HepG2 (cell line): ENCODE measurements at regions not wholly inside any gene's neighbourhood (a gene's known extent, or its start where the extent isn't known, plus 50 kb on each side); places are given as distances from the start of the nearest gene placed in this dataset.

Source experiments
- ATAC-seq: fragments of 200-7000 bp; cut with Tn5 transposase; 3 replicates; pipeline ENCODE4 v1.9.1; 2020; ENCODE audit warnings: mild to moderate bottlenecking, moderate library complexity
- BruUV-seq: library from RNA; stranded (reverse); fragments of 400-500 nt; replicated peaks from 2 replicates; lab custom pipeline; 2021; lab: Mats Ljungman, UMichigan
- CTCF ChIA-PET: fragments of 300-600 bp; formaldehyde crosslinking; extraction: SDS; loops from one replicate; lab custom pipeline; 2021; ENCODE audit warnings: low total read pairs, inconsistent platforms, low intra/inter-chr PET ratio; lab: Yijun Ruan, JAX
- POLR2A ChIA-PET: fragments of 350-600 bp; sonication (Branson Sonifier 250); formaldehyde crosslinking; loops from one replicate; lab custom pipeline; 2020; ENCODE audit warnings: antibody characterized with exemption, inconsistent platforms; lab: Yijun Ruan, JAX
- DNase-seq: peaks from one replicate; pipeline ENCODE4 v3.0.0-alpha.2; 2015; ENCODE audit warnings: low spot score
- FAIRE-seq: peaks from 3 replicates; lab custom pipeline; 2011; peaks lifted over from hg19 to GRCh38; lab: Jason Lieb, UNC
- H2AFZ ChIP-seq: one replicate; pipeline ENCODE4 v1.6.1; 2011; ENCODE audit warnings: low read length, inconsistent platforms
- H3K27ac ChIP-seq: fragments of 300-600 bp; 3 replicates; pipeline ENCODE4 v1.8.0; 2011; ENCODE audit warnings: mixed run types, mild to moderate bottlenecking, mixed read lengths, low read length, inconsistent platforms; ENCODE audit not compliant: insufficient read depth; ENCODE audit errors: extremely low read length
- H3K27me3 ChIP-seq, 2 experiments: fragments of 200-600 bp in 1 of 2; 2 replicates in 1 of 2; 3 replicates in 1 of 2; pipeline versions ENCODE4 v1.6.0 to v1.8.0; 2011; ENCODE audit warnings: low read length in 2 of 2, mild to moderate bottlenecking in 2 of 2, moderate library complexity in 2 of 2, inconsistent platforms in 1 of 2; ENCODE audit not compliant: insufficient read depth in 2 of 2, control insufficient read depth in 1 of 2
- H3K36me3 ChIP-seq, 2 experiments: fragments of 200-600 bp in 1 of 2; replicated peaks in 1 of 2; 2 replicates in 1 of 2; 3 replicates in 1 of 2; pipeline versions ENCODE4 v1.5.1 to v1.8.0; 2011; ENCODE audit warnings: low read length in 2 of 2, inconsistent platforms in 1 of 2; ENCODE audit not compliant: insufficient read depth in 2 of 2, control insufficient read depth in 1 of 2
- H3K4me1 ChIP-seq: 2 replicates; pipeline ENCODE4 v1.5.1; 2012; ENCODE audit warnings: low read length, inconsistent platforms; ENCODE audit not compliant: insufficient read depth
- H3K4me2 ChIP-seq: 2 replicates; pipeline ENCODE4 v1.6.0; 2011; ENCODE audit warnings: low read depth, low read length, inconsistent platforms
- H3K4me3 ChIP-seq, 3 experiments: fragments of 200-600 bp in 1 of 3; sonication (generic), shearing (Covaris generic) in 1 of 3; replicated peaks in 1 of 3; 2 replicates each; pipeline ENCODE4 v1.5.1; 2011 to 2016; ENCODE audit warnings: low read length in 3 of 3, inconsistent platforms in 2 of 3, low read depth in 2 of 3, mild to moderate bottlenecking in 2 of 3, control low read depth in 1 of 3, mixed read lengths in 1 of 3; ENCODE audit not compliant: insufficient read depth in 1 of 3
- H3K79me2 ChIP-seq: one replicate; pipeline ENCODE4 v1.6.1; 2011; ENCODE audit warnings: low read length, inconsistent platforms; ENCODE audit not compliant: insufficient read depth
- H3K9ac ChIP-seq: 2 replicates; pipeline ENCODE4 v1.6.0; 2011; ENCODE audit warnings: mild to moderate bottlenecking, low read depth, low read length, inconsistent platforms; ENCODE audit not compliant: insufficient read depth
- H3K9me3 ChIP-seq: 2 replicates; pipeline ENCODE4 v1.5.1; 2012; ENCODE audit warnings: mild to moderate bottlenecking, low read length
- H4K20me1 ChIP-seq: 2 replicates; pipeline ENCODE4 v1.6.0; 2011; ENCODE audit warnings: inconsistent platforms, mild to moderate bottlenecking, low read length, moderate library complexity; ENCODE audit not compliant: insufficient read depth
- CREM ChIP-seq, 2 experiments: sonication (generic) in 1 of 2; formaldehyde crosslinking in 1 of 2; IDR thresholded peaks; 2 replicates each; pipeline versions ENCODE4 v1.4.0 to v1.6.1; 2016 to 2020; ENCODE audit warnings: antibody characterized with exemption in 1 of 2, mild to moderate bottlenecking in 1 of 2, missing genetic modification reagents in 1 of 2
- FOSL2 ChIP-seq: sonication (generic); formaldehyde crosslinking; IDR thresholded peaks from 2 replicates; pipeline ENCODE4 v1.4.0; 2020; ENCODE audit warnings: missing genetic modification reagents
- KDM4B ChIP-seq: sonication (generic); formaldehyde crosslinking; IDR thresholded peaks from 2 replicates; pipeline ENCODE4 v1.4.0; 2020; ENCODE audit warnings: missing genetic modification reagents
- MIER2 ChIP-seq: IDR thresholded peaks from 2 replicates; pipeline ENCODE4 v1.6.1; 2016; ENCODE audit warnings: missing biosample characterization, missing genetic modification reagents
- NR1H2 ChIP-seq: sonication (generic); formaldehyde crosslinking; IDR thresholded peaks from 2 replicates; pipeline ENCODE4 v1.8.1; 2022; ENCODE audit warnings: low read depth, missing genetic modification reagents, borderline replicate concordance
- TCF7L2 ChIP-seq: IDR thresholded peaks from 2 replicates; pipeline ENCODE4 v1.6.1; 2011; ENCODE audit warnings: mild to moderate bottlenecking, low read depth, low read length, moderate library complexity
- ZBTB14 ChIP-seq: sonication (generic); formaldehyde crosslinking; IDR thresholded peaks from 2 replicates; pipeline ENCODE4 v1.4.0; 2020; ENCODE audit warnings: missing genetic modification reagents
- ZHX2 ChIP-seq, 2 experiments: sonication (generic) in 1 of 2; formaldehyde crosslinking in 1 of 2; IDR thresholded peaks; 2 replicates each; pipeline versions ENCODE4 v1.6.1 to v1.9.0; 2014 to 2022; ENCODE audit warnings: antibody characterized with exemption in 1 of 2, borderline replicate concordance in 1 of 2, inconsistent platforms in 1 of 2, low read depth in 1 of 2, missing genetic modification reagents in 1 of 2
- ZNF563 ChIP-seq: sonication (generic); formaldehyde crosslinking; IDR thresholded peaks from 2 replicates; pipeline ENCODE4 v1.8.0; 2022; ENCODE audit warnings: mild to moderate bottlenecking, moderate library complexity, missing genetic modification reagents
- WGBS: methylation state at CpG from one replicate; pipeline ENCODE4 v1.1.6; 2017; ENCODE audit warnings: low lambda C conversion rate; 5-methylcytosine and 5-hydroxymethylcytosine counted together
- in situ Hi-C: cut with HindIII; loops from 2 replicates; pipeline ENCODE4 v1.10.0; 2017; ENCODE audit warnings: low pct_unique_long_range_greater_than_20kb; ENCODE audit not compliant: extremely low pct_ligation_motif_present
- intact Hi-C: fragments of 100-400 bp; cut with micrococcal nuclease; formaldehyde crosslinking; loops from one replicate; pipeline ENCODE4 v1.10.0; 2022; ENCODE audit not compliant: unreplicated experiment
- TF ChIP-seq, protein P1 (sequence below): sonication (generic); formaldehyde crosslinking; IDR thresholded peaks from 2 replicates; pipeline ENCODE4 v1.5.0; 2020; ENCODE audit warnings: mild to moderate bottlenecking, low read depth, missing genetic modification reagents, borderline replicate concordance
- TF ChIP-seq, protein P2 (sequence below): sonication (generic); formaldehyde crosslinking; IDR thresholded peaks from 2 replicates; pipeline ENCODE4 v1.4.0; 2020; ENCODE audit warnings: mild to moderate bottlenecking, missing genetic modification reagents

- Histone ChIP-seq H3K4me1 (no peaks in the 10 kb centered on the region), H3K9me3 (no peaks in the 10 kb centered on the region; the same call in 1 of the 2 replicates), H3K27ac (no peak overlapping the region), H3K36me3 (no peaks in the 10 kb centered on the region), H3K27me3 (no peaks in the 10 kb centered on the region), H3K9ac (no peak overlapping the region), H2AFZ (no peak overlapping the region), H3K4me3 (no peak overlapping the region), H3K4me2 (no peak overlapping the region), H4K20me1 (no peaks in the 10 kb centered on the region), H3K79me2 (no peaks in the 10 kb centered on the region)
- ChIA-PET POLR2A (no interaction called here), CTCF (no interaction called here)
- FAIRE-seq, result no peak
- TF ChIP-seq ZBTB14 (no peak), ZNF563 (no peak), FOSL2 (no peak), MIER2 (CRISPR knock-in tag) (no peak), KDM4B (no peak)
- TF ChIP-seq, protein P1, sequence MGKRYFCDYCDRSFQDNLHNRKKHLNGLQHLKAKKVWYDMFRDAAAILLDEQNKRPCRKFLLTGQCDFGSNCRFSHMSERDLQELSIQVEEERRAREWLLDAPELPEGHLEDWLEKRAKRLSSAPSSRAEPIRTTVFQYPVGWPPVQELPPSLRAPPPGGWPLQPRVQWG (CRISPR knock-in tag), result no peak
- TF ChIP-seq, protein P2, sequence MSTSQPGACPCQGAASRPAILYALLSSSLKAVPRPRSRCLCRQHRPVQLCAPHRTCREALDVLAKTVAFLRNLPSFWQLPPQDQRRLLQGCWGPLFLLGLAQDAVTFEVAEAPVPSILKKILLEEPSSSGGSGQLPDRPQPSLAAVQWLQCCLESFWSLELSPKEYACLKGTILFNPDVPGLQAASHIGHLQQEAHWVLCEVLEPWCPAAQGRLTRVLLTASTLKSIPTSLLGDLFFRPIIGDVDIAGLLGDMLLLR, result no peak
- 0% methylated on average over 1 of the region's 2 CpGs for WGBS
- in situ Hi-C loops (no loop called here), intact Hi-C loops (no loop called here)
- no peak for ATAC-seq
- no TSS peak for BruUV-seq
- no peak for DNase-seq
Measured at GRCh38 chr1:34277150-34277549, 100.4 kb downstream of the C1orf94 start.

GRCh38 chr1:34278211-34278610 is 101.5 kb downstream of the C1orf94 start:
- Histone ChIP-seq H3K4me2 (no peak overlapping the region), H3K4me1 (no peaks in the 10 kb centered on the region), H3K27me3 (no peaks in the 10 kb centered on the region), H3K4me3 (no peak overlapping the region), H2AFZ (no peak overlapping the region), H3K79me2 (no peaks in the 10 kb centered on the region), H4K20me1 (no peaks in the 10 kb centered on the region), H3K27ac (no peak overlapping the region), H3K9me3 (no peaks in the 10 kb centered on the region; the same call in 1 of the 2 replicates), H3K9ac (no peak overlapping the region), H3K36me3 (no peaks in the 10 kb centered on the region)
- intact Hi-C loops (no loop called here), in situ Hi-C loops (no loop called here)
- no TSS peak for BruUV-seq
- ATAC-seq (no peak), FAIRE-seq (no peak), DNase-seq (no peak)
- 29% methylated on average over 4 of the region's 4 CpGs for WGBS
- CTCF ChIA-PET, result no interaction called here
- POLR2A ChIA-PET, result no interaction called here
- no peak for TF ChIP-seq ZHX2 (IDR thresholded peaks at IDR 0.05; ENCODE audit: low read depth)
- no peak for TF ChIP-seq ZHX2 (CRISPR knock-in tag; IDR thresholded peaks at IDR 0.05; ENCODE audit: borderline replicate concordance)
- TF ChIP-seq TCF7L2, result no peak
- no peak for TF ChIP-seq NR1H2 (CRISPR knock-in tag)
- no peak for TF ChIP-seq CREM (IDR thresholded peaks at IDR 0.05)
- TF ChIP-seq CREM (CRISPR knock-in tag; IDR thresholded peaks at IDR 0.05), result no peak
